ENCODE measurements at regions not wholly inside any gene's neighbourhood (a gene's known extent, or its start where the extent isn't known, plus 50 kb on each side); places are given as distances from the start of the nearest gene placed in this dataset.

DNA sequence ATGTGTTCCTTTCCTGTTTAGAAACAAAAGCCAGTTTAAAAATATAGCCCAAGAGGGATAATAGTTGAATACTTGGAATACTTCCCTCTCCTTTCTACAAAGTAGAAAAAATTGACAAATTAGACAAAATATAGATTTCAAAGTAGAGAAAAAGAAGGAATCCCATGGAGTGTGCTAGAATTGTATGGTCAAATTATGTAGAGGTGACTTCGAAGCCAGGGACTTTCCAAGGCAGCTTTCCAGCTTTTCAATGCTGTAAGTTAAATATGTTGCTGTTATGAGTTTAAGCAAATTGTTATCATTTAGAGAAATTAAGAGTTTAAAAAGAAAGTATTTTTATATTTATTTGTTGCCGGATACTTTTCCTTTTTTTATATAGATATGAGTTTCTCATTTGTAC, 415.5 kb upstream of the OPRM1 start:
- no peak overlapping the region for H3K4ac ChIP-seq (ENCODE audit: low read depth, low read length)
- H2BK120ac ChIP-seq (ENCODE audit: low read depth, low read length, poor library complexity, severe bottlenecking): no peak overlapping the region
- H3K56ac ChIP-seq (ENCODE audit: insufficient read length, low read depth, low read length): no peak overlapping the region
- no peak overlapping the region for H2AK5ac ChIP-seq (ENCODE audit: insufficient read length, low read length)
- Mint-ChIP-seq H3K27ac (no peak overlapping the region), H3K4me1 (peaks cover 5 to 6% of the 10 kb centered on the region in 2 experiments), H3K36me3 (ENCODE audit: insufficient read depth in 1 of 3, low read depth in 3 of 3) (no peaks in the 10 kb centered on the region), H3K4me3 (no peak overlapping the region), H3K27me3 (ENCODE audit: low read depth) (no peaks in the 10 kb centered on the region), H3K9me3 (no peaks in the 10 kb centered on the region)
- H2AFZ ChIP-seq (ENCODE audit: low read length): no peak overlapping the region
- no peak overlapping the region for H3T11ph ChIP-seq (ENCODE audit: low read length)
- H4K8ac ChIP-seq (replicated peaks; ENCODE audit: insufficient read length, low read depth, low read length): no peak overlapping the region
- no peak overlapping the region for H3K4me2 ChIP-seq (ENCODE audit: insufficient read depth, insufficient read length, low read length)
- no peaks in the 10 kb centered on the region for H3K9me3 ChIP-seq (ENCODE audit: control insufficient read depth, low read depth, low read length)
- H3K27ac ChIP-seq (ENCODE audit: insufficient read length, low read depth, low read length): no peak overlapping the region
- no peaks in the 10 kb centered on the region for H3K79me2 ChIP-seq (ENCODE audit: insufficient read depth, low read length)
- no peak overlapping the region for H3K18ac ChIP-seq (ENCODE audit: insufficient read length, low read depth, low read length)
- DNase-seq: no peak
- H2BK5ac ChIP-seq (ENCODE audit: insufficient read length, low read length): no peak overlapping the region
- no peak overlapping the region for H4K5ac ChIP-seq (ENCODE audit: insufficient read length, low read depth, low read length)
- H4K91ac ChIP-seq (ENCODE audit: insufficient read length, low read depth, low read length): no peak overlapping the region
- H2BK15ac ChIP-seq (ENCODE audit: low read depth, low read length): no peak overlapping the region
- H3K14ac ChIP-seq (ENCODE audit: insufficient read depth, low read length): no peak overlapping the region
- H3K23me2 ChIP-seq (ENCODE audit: insufficient read length, low read depth, low read length, poor library complexity, severe bottlenecking): no peaks in the 10 kb centered on the region
- no peak overlapping the region for H3K23ac ChIP-seq (ENCODE audit: insufficient read length, low read depth, low read length)
- H3K27me3 ChIP-seq (ENCODE audit: insufficient read depth, low read length): no peaks in the 10 kb centered on the region
- no peaks in the 10 kb centered on the region for H3K4me1 ChIP-seq (ENCODE audit: insufficient read depth, low read length)
- no peak overlapping the region for H2BK20ac ChIP-seq (ENCODE audit: low read depth, low read length, poor library complexity, severe bottlenecking)
- no peak overlapping the region for H3K9ac ChIP-seq (ENCODE audit: extremely low read depth, insufficient read length, low read length)
- TF ChIP-seq, protein P1, sequence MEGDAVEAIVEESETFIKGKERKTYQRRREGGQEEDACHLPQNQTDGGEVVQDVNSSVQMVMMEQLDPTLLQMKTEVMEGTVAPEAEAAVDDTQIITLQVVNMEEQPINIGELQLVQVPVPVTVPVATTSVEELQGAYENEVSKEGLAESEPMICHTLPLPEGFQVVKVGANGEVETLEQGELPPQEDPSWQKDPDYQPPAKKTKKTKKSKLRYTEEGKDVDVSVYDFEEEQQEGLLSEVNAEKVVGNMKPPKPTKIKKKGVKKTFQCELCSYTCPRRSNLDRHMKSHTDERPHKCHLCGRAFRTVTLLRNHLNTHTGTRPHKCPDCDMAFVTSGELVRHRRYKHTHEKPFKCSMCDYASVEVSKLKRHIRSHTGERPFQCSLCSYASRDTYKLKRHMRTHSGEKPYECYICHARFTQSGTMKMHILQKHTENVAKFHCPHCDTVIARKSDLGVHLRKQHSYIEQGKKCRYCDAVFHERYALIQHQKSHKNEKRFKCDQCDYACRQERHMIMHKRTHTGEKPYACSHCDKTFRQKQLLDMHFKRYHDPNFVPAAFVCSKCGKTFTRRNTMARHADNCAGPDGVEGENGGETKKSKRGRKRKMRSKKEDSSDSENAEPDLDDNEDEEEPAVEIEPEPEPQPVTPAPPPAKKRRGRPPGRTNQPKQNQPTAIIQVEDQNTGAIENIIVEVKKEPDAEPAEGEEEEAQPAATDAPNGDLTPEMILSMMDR (conservative IDR thresholded peaks at IDR 0.05): no peak
- no peaks in the 10 kb centered on the region for H3K79me1 ChIP-seq (ENCODE audit: insufficient read depth, low read depth, low read length, poor library complexity, severe bottlenecking)
- no CpG with 5 or more reads among the region's 2 CpGs for WGBS (ENCODE audit: extremely low coverage, insufficient read length, low lambda C conversion rate)
- H4K20me1 ChIP-seq (ENCODE audit: control insufficient read depth, insufficient read depth, insufficient read length): no peaks in the 10 kb centered on the region
- H2BK12ac ChIP-seq (ENCODE audit: insufficient read length, low read depth, low read length): no peak overlapping the region
